ENCODE measurements at regions not wholly inside any gene's neighbourhood (a gene's known extent, or its start where the extent isn't known, plus 50 kb on each side); places are given as distances from the start of the nearest gene placed in this dataset.

DNA sequence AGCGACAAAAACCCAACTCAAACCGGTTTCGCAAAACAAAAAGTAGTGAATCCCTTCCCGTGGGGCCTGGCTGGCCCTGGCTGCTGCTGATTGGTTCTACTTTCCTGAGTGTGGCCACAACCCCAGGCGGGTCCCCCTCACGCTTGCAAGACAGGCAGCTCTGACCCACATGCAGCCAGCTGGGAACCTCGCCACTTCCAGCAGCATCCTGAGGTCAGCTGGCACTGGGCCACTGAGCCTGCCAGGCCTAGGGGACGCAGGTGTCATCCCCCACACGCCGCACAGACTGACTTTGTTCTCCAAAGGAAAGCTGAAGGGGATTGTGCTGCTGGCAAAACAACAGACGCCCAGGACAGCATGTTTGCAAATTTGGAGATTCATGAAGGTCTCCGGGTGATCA lies 111.1 kb downstream of the TPRA1 start:
- intact Hi-C loops (cut with DNase I; ENCODE audit: low total_unique reads), result no loop called here
- no peak overlapping the region for H3K4me3 ChIP-seq
- DNase-seq, result no peak

GRCh38 chr3:127478922-127479321 lies 111.6 kb downstream of the TPRA1 start:
- no peak for DNase-seq
- H3K9me3 ChIP-seq, result no peaks in the 10 kb centered on the region
- no peak overlapping the region for H3K27ac ChIP-seq
- no peaks in the 10 kb centered on the region for H3K4me1 ChIP-seq
- H3K27me3 ChIP-seq, result no peaks in the 10 kb centered on the region
- intact Hi-C loops (cut with DNase I; ENCODE audit: low total_unique reads), result no loop called here
- no peak for TF ChIP-seq POLR2A (IDR thresholded peaks at IDR 0.05)
- TF ChIP-seq, protein P1, sequence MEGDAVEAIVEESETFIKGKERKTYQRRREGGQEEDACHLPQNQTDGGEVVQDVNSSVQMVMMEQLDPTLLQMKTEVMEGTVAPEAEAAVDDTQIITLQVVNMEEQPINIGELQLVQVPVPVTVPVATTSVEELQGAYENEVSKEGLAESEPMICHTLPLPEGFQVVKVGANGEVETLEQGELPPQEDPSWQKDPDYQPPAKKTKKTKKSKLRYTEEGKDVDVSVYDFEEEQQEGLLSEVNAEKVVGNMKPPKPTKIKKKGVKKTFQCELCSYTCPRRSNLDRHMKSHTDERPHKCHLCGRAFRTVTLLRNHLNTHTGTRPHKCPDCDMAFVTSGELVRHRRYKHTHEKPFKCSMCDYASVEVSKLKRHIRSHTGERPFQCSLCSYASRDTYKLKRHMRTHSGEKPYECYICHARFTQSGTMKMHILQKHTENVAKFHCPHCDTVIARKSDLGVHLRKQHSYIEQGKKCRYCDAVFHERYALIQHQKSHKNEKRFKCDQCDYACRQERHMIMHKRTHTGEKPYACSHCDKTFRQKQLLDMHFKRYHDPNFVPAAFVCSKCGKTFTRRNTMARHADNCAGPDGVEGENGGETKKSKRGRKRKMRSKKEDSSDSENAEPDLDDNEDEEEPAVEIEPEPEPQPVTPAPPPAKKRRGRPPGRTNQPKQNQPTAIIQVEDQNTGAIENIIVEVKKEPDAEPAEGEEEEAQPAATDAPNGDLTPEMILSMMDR (IDR thresholded peaks at IDR 0.05), result no peak
- H3K4me3 ChIP-seq, result no peak overlapping the region
- H3K36me3 ChIP-seq, result no peaks in the 10 kb centered on the region

More for the DNA sequence above, 111.1 kb downstream of the TPRA1 start:
- H3K4me1 ChIP-seq, result no peaks in the 10 kb centered on the region
- H3K36me3 ChIP-seq, result no peaks in the 10 kb centered on the region
- H3K27me3 ChIP-seq, result no peaks in the 10 kb centered on the region
- no peak overlapping the region for H3K27ac ChIP-seq
- no peaks in the 10 kb centered on the region for H3K9me3 ChIP-seq
- TF ChIP-seq, protein P1 (IDR thresholded peaks at IDR 0.05), result no peak
- TF ChIP-seq POLR2A (IDR thresholded peaks at IDR 0.05), result no peak

GRCh38 chr3:127477396-127477795 lies 113.1 kb downstream of the TPRA1 start:
- H3K9me3 ChIP-seq, result no peaks in the 10 kb centered on the region
- intact Hi-C loops (cut with DNase I; ENCODE audit: low total_unique reads), result no loop called here

DNA sequence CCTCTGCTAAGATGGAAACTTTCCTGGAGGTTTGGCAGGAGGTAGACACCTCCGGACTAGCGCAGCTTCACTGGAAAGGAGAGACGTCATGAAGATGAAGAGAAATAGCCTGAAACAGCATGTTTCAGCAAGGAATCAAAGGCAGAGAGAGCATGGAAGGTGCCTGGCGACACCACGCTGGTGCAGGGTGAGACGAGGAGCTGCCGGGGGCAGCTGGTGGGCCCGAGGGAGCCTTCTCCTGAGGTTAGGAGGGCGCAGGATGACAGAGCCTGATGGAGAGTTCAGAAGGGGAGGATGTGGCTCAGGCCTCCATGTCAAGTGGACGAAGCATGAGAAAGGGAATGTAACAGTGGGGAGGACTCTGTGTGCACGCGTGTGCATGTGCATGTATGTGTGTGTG lies 113.6 kb downstream of the TPRA1 start:
- Histone ChIP-seq H3K4me3 (no peak overlapping the region), H3K9me3 (no peaks in the 10 kb centered on the region), H3K36me3 (no peaks in the 10 kb centered on the region), H3K4me1 (no peaks in the 10 kb centered on the region), H3K27ac (no peak overlapping the region), H3K27me3 (no peaks in the 10 kb centered on the region)
- no peak for TF ChIP-seq POLR2A (IDR thresholded peaks at IDR 0.05)
- TF ChIP-seq, protein P1 (IDR thresholded peaks at IDR 0.05), result no peak
- intact Hi-C loops (cut with DNase I; ENCODE audit: low total_unique reads), result no loop called here
- DNase-seq, result no peak

More at GRCh38 chr3:127477396-127477795, 113.1 kb downstream of the TPRA1 start:
- Histone ChIP-seq H3K4me3 (no peak overlapping the region), H3K4me1 (no peaks in the 10 kb centered on the region), H3K27ac (no peak overlapping the region), H3K36me3 (no peaks in the 10 kb centered on the region), H3K27me3 (no peaks in the 10 kb centered on the region)
- DNase-seq, result no peak
- no peak for TF ChIP-seq POLR2A (IDR thresholded peaks at IDR 0.05)
- TF ChIP-seq, protein P1 (IDR thresholded peaks at IDR 0.05), result no peak

GRCh38 chr3:127475975-127476705 lies 114.4 kb downstream of the TPRA1 start:
- Histone ChIP-seq H3K9me3 (no peaks in the 10 kb centered on the region), H3K4me1 (no peaks in the 10 kb centered on the region), H3K4me3 (no peak overlapping the region), H3K27ac (no peak overlapping the region), H3K27me3 (no peaks in the 10 kb centered on the region), H3K36me3 (no peaks in the 10 kb centered on the region)
- DNase-seq, result no peak
- intact Hi-C loops (cut with DNase I; ENCODE audit: low total_unique reads), result no loop called here
- TF ChIP-seq POLR2A (IDR thresholded peaks at IDR 0.05), result no peak
- TF ChIP-seq, protein P1 (IDR thresholded peaks at IDR 0.05), result no peak

All from uterus (tissue), 3 donors.